ENCODE measurements at regions not wholly inside any gene's neighbourhood (a gene's known extent, or its start where the extent isn't known, plus 50 kb on each side); places are given as distances from the start of the nearest gene placed in this dataset.

DNA sequence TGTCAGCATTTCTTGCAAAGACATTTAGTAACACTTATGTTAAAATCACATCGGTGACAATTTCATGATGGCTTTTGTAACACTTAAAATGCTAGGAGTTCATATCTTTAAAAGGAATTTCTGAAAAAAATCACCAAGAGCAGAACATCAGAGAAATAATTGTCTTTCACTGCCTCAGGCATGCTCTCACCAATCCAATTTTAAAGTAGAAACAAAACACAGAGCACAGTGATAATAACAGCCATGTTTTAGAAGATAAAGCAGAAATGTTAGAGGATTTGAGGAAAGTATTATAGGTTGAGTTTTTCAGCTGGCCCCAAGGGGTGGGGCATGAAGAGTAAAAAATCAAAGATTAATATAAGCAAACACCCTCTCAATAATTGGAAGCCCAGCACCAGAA lies 1037.6 kb downstream of the DSC3 start:
- TF ChIP-seq, protein P1, sequence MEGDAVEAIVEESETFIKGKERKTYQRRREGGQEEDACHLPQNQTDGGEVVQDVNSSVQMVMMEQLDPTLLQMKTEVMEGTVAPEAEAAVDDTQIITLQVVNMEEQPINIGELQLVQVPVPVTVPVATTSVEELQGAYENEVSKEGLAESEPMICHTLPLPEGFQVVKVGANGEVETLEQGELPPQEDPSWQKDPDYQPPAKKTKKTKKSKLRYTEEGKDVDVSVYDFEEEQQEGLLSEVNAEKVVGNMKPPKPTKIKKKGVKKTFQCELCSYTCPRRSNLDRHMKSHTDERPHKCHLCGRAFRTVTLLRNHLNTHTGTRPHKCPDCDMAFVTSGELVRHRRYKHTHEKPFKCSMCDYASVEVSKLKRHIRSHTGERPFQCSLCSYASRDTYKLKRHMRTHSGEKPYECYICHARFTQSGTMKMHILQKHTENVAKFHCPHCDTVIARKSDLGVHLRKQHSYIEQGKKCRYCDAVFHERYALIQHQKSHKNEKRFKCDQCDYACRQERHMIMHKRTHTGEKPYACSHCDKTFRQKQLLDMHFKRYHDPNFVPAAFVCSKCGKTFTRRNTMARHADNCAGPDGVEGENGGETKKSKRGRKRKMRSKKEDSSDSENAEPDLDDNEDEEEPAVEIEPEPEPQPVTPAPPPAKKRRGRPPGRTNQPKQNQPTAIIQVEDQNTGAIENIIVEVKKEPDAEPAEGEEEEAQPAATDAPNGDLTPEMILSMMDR (IDR thresholded peaks at IDR 0.05): no peak
- TF ChIP-seq POLR2A (IDR thresholded peaks at IDR 0.05): no peak

Data from body of pancreas (tissue), 4 donors.